CD4-positive, alpha-beta T cell treated with Interferon gamma for 1 hour (primary cell): ENCODE measurements at regions not wholly inside any gene's neighbourhood (a gene's known extent, or its start where the extent isn't known, plus 50 kb on each side); places are given as distances from the start of the nearest gene placed in this dataset.
A peak's percentile ranks its signal among the peaks of the same experiment; 100 is the strongest.

Experiments
- DNase-seq: peaks from one replicate; pipeline ENCODE4 v3.0.0-alpha.2; 2020

GRCh38 chr11:128184981-128185380 is 402.4 kb downstream of the ETS1 start:
- DNase-seq: no peak

GRCh38 chr11:128182844-128183243 is 404.5 kb downstream of the ETS1 start:
- no peak for DNase-seq

- DNase-seq: no peak
Measured at GRCh38 chr11:128181984-128182383, 405.4 kb downstream of the ETS1 start.

GRCh38 chr11:128181088-128181480 is 406.3 kb downstream of the ETS1 start:
- no peak for DNase-seq

- no peak for DNase-seq
Measured at GRCh38 chr11:128180441-128181087, 406.8 kb downstream of the ETS1 start.

- no peak for DNase-seq
Measured at GRCh38 chr11:128179512-128179911, 407.8 kb downstream of the ETS1 start.

- no peak for DNase-seq
Measured at GRCh38 chr11:128179039-128179438, 408.3 kb downstream of the ETS1 start.

- DNase-seq: no peak
Measured at GRCh38 chr11:128174465-128175291, 412.7 kb downstream of the ETS1 start.

- DNase-seq: peak; percentile 78
Measured at GRCh38 chr11:128172046-128172878, 415.1 kb downstream of the ETS1 start.

GRCh38 chr11:128171506-128171905 is 415.9 kb downstream of the ETS1 start:
- no peak for DNase-seq

- no peak for DNase-seq
Measured at GRCh38 chr11:128165572-128165971, 421.8 kb downstream of the ETS1 start.

GRCh38 chr11:128164080-128164741 is 423.1 kb downstream of the ETS1 start:
- no peak for DNase-seq

GRCh38 chr11:128161994-128162393 is 425.4 kb downstream of the ETS1 start:
- no peak for DNase-seq

GRCh38 chr11:128161436-128161835 is 425.9 kb downstream of the ETS1 start:
- DNase-seq: no peak

GRCh38 chr11:128158860-128159259 is 428.5 kb downstream of the ETS1 start:
- no peak for DNase-seq

GRCh38 chr11:128157423-128158298 is 429.7 kb downstream of the ETS1 start:
- DNase-seq: peak; percentile 44

GRCh38 chr11:128156486-128156885 is 430.9 kb downstream of the ETS1 start:
- DNase-seq: no peak

GRCh38 chr11:128155590-128155989 is 431.8 kb downstream of the ETS1 start:
- no peak for DNase-seq

GRCh38 chr11:128153697-128154048 is 433.7 kb downstream of the ETS1 start:
- no peak for DNase-seq

- no peak for DNase-seq
Measured at GRCh38 chr11:128152796-128153696, 434.3 kb downstream of the ETS1 start.

GRCh38 chr11:128151780-128152179 is 435.6 kb downstream of the ETS1 start:
- no peak for DNase-seq
